HG03432 (cell line): ENCODE measurements at regions not wholly inside any gene's neighbourhood (a gene's known extent, or its start where the extent isn't known, plus 50 kb on each side); places are given as distances from the start of the nearest gene placed in this dataset.

Source experiments
- ATAC-seq: cut with Tn5 transposase; IDR thresholded peaks from one replicate; pipeline ENCODE4 v1.9.1; 2021; ENCODE audit warnings: mild to moderate bottlenecking, moderate library complexity; ENCODE audit not compliant: unreplicated experiment

GRCh38 chr10:118537623-118538022 lies 57.8 kb downstream of the PRLHR start:
- no peak for ATAC-seq

GRCh38 chr10:118534136-118534535 lies 61.3 kb downstream of the PRLHR start:
- ATAC-seq: no peak

- ATAC-seq: no peak
Observed at GRCh38 chr10:118531105-118531852, 64.2 kb downstream of the PRLHR start.

- no peak for ATAC-seq
Observed at GRCh38 chr10:118528426-118528825, 67.0 kb downstream of the PRLHR start.

- no peak for ATAC-seq
Observed at GRCh38 chr10:118523775-118524174, 71.7 kb downstream of the PRLHR start.

GRCh38 chr10:118522791-118523498 lies 72.5 kb downstream of the PRLHR start:
- ATAC-seq: no peak

- no peak for ATAC-seq
Observed at GRCh38 chr10:118521415-118522117, 73.9 kb downstream of the PRLHR start.

GRCh38 chr10:118520116-118520742 lies 75.2 kb downstream of the PRLHR start:
- no peak for ATAC-seq

- ATAC-seq: no peak
Observed at GRCh38 chr10:118518095-118518494, 77.4 kb downstream of the PRLHR start.

- ATAC-seq: no peak
Observed at GRCh38 chr10:118516716-118517115, 78.7 kb downstream of the PRLHR start.

- ATAC-seq: no peak
Observed at GRCh38 chr10:118513174-118513573, 82.3 kb downstream of the PRLHR start.

GRCh38 chr10:118511711-118512110 lies 83.7 kb downstream of the PRLHR start:
- no peak for ATAC-seq

- no peak for ATAC-seq
Observed at GRCh38 chr10:118508863-118509262, 86.6 kb downstream of the PRLHR start.

GRCh38 chr10:118508355-118508754 lies 87.1 kb downstream of the PRLHR start:
- ATAC-seq: no peak

GRCh38 chr10:118506671-118507590 lies 88.5 kb downstream of the PRLHR start:
- no peak for ATAC-seq

GRCh38 chr10:118505363-118505762 lies 90.1 kb downstream of the PRLHR start:
- no peak for ATAC-seq

- no peak for ATAC-seq
Observed at GRCh38 chr10:118504467-118505205, 90.8 kb downstream of the PRLHR start.

- ATAC-seq: no peak
Observed at GRCh38 chr10:118504044-118504443, 91.4 kb downstream of the PRLHR start.

- ATAC-seq: no peak
Observed at GRCh38 chr10:118503192-118503591, 92.3 kb downstream of the PRLHR start.
